ENCODE measurements at regions not wholly inside any gene's neighbourhood (a gene's known extent, or its start where the extent isn't known, plus 50 kb on each side); places are given as distances from the start of the nearest gene placed in this dataset.

DNA sequence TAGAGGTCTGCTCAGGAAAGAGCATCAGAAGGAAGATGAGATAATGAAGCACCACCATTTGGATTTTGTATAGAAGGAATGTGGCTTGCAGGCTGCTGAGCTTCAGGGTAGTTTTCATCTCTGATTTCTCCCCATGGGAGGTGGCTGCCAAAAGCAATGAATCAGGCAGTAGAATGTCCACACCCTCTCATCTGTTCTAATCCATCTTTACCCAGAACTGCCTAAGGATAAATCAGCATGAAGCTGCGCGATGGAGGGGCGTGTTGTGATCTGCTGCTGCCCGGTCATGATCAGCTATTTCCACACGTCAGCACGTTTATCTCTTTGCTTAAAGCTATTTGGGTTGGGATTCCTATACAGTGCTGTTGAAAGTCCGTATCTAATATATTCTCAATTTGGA, 295.4 kb downstream of the FOXA2 start:
- Histone ChIP-seq H3K36me3 (ENCODE audit: control insufficient read depth, insufficient read depth, low read length) (no peaks in the 10 kb centered on the region), H3K27me3 (ENCODE audit: control insufficient read depth, insufficient read depth, low read length) (no peaks in the 10 kb centered on the region), H3K4me3 (ENCODE audit: low read length) (no peak overlapping the region), H3K9me3 (replicated peaks; ENCODE audit: control insufficient read depth, low read depth, low read length) (no peaks in the 10 kb centered on the region), H3K4me1 (ENCODE audit: control insufficient read depth, insufficient read depth, low read length) (peaks cover 9% of the 10 kb centered on the region), H3K27ac (ENCODE audit: low read length) (no peak overlapping the region)
- 60% methylated on average over 2 of the region's 7 CpGs for WGBS (ENCODE audit: insufficient coverage)
- peak; percentile 52 for DNase-seq

GRCh38 chr20:22288156-22288555, 296.2 kb downstream of the FOXA2 start:
- no peaks in the 10 kb centered on the region for H3K9me3 ChIP-seq (replicated peaks; ENCODE audit: control insufficient read depth, low read depth, low read length)
- H3K4me1 ChIP-seq (ENCODE audit: control insufficient read depth, insufficient read depth, low read length), result peaks cover 9% of the 10 kb centered on the region
- H3K27me3 ChIP-seq (ENCODE audit: control insufficient read depth, insufficient read depth, low read length), result no peaks in the 10 kb centered on the region
- no peak for DNase-seq
- H3K36me3 ChIP-seq (ENCODE audit: control insufficient read depth, insufficient read depth, low read length), result no peaks in the 10 kb centered on the region
- no peak overlapping the region for H3K4me3 ChIP-seq (ENCODE audit: low read length)
- 76% methylated on average over 4 of the region's 5 CpGs for WGBS (ENCODE audit: insufficient coverage)
- H3K27ac ChIP-seq (ENCODE audit: low read length), result no peak overlapping the region

GRCh38 chr20:22285555-22285954, 298.8 kb downstream of the FOXA2 start:
- Histone ChIP-seq H3K36me3 (ENCODE audit: control insufficient read depth, insufficient read depth, low read length) (no peaks in the 10 kb centered on the region), H3K27me3 (ENCODE audit: control insufficient read depth, insufficient read depth, low read length) (no peaks in the 10 kb centered on the region), H3K4me1 (ENCODE audit: control insufficient read depth, insufficient read depth, low read length) (peaks cover 9% of the 10 kb centered on the region), H3K9me3 (replicated peaks; ENCODE audit: control insufficient read depth, low read depth, low read length) (no peaks in the 10 kb centered on the region), H3K4me3 (ENCODE audit: low read length) (no peak overlapping the region), H3K27ac (ENCODE audit: low read length) (no peak overlapping the region)
- 33% methylated on average over 1 of the region's 1 CpG for WGBS (ENCODE audit: insufficient coverage)
- no peak for DNase-seq

- no peak overlapping the region for H3K4me3 ChIP-seq (ENCODE audit: low read length)
Measured at GRCh38 chr20:22282696-22283095, 301.7 kb downstream of the FOXA2 start.

GRCh38 chr20:22274330-22274729, 310.0 kb downstream of the FOXA2 start:
- no peaks in the 10 kb centered on the region for H3K9me3 ChIP-seq (replicated peaks; ENCODE audit: control insufficient read depth, low read depth, low read length)
- no peaks in the 10 kb centered on the region for H3K4me1 ChIP-seq (ENCODE audit: control insufficient read depth, insufficient read depth, low read length)
- H3K27me3 ChIP-seq (ENCODE audit: control insufficient read depth, insufficient read depth, low read length), result no peaks in the 10 kb centered on the region
- no peak overlapping the region for H3K4me3 ChIP-seq (ENCODE audit: low read length)
- DNase-seq, result no peak
- no peaks in the 10 kb centered on the region for H3K36me3 ChIP-seq (ENCODE audit: control insufficient read depth, insufficient read depth, low read length)
- no peak overlapping the region for H3K27ac ChIP-seq (ENCODE audit: low read length)
- 40% methylated on average over 2 of the region's 4 CpGs for WGBS (ENCODE audit: insufficient coverage)

More at GRCh38 chr20:22282696-22283095, 301.7 kb downstream of the FOXA2 start:
- WGBS (ENCODE audit: insufficient coverage), result 65% methylated on average over 3 of the region's 3 CpGs
- no peak overlapping the region for H3K27ac ChIP-seq (ENCODE audit: low read length)
- H3K4me1 ChIP-seq (ENCODE audit: control insufficient read depth, insufficient read depth, low read length), result no peaks in the 10 kb centered on the region
- H3K36me3 ChIP-seq (ENCODE audit: control insufficient read depth, insufficient read depth, low read length), result no peaks in the 10 kb centered on the region
- DNase-seq, result no peak
- no peaks in the 10 kb centered on the region for H3K27me3 ChIP-seq (ENCODE audit: control insufficient read depth, insufficient read depth, low read length)
- H3K9me3 ChIP-seq (replicated peaks; ENCODE audit: control insufficient read depth, low read depth, low read length), result no peaks in the 10 kb centered on the region

- H3K4me1 ChIP-seq (ENCODE audit: control insufficient read depth, insufficient read depth, low read length), result no peaks in the 10 kb centered on the region
- WGBS (ENCODE audit: insufficient coverage), result no CpG with 5 or more reads among the region's 2 CpGs
- H3K9me3 ChIP-seq (replicated peaks; ENCODE audit: control insufficient read depth, low read depth, low read length), result no peaks in the 10 kb centered on the region
- no peak overlapping the region for H3K27ac ChIP-seq (ENCODE audit: low read length)
- no peaks in the 10 kb centered on the region for H3K36me3 ChIP-seq (ENCODE audit: control insufficient read depth, insufficient read depth, low read length)
- H3K4me3 ChIP-seq (ENCODE audit: low read length), result no peak overlapping the region
- no peak for DNase-seq
- H3K27me3 ChIP-seq (ENCODE audit: control insufficient read depth, insufficient read depth, low read length), result no peaks in the 10 kb centered on the region
Measured at GRCh38 chr20:22268675-22269074, 315.7 kb downstream of the FOXA2 start.

DNA sequence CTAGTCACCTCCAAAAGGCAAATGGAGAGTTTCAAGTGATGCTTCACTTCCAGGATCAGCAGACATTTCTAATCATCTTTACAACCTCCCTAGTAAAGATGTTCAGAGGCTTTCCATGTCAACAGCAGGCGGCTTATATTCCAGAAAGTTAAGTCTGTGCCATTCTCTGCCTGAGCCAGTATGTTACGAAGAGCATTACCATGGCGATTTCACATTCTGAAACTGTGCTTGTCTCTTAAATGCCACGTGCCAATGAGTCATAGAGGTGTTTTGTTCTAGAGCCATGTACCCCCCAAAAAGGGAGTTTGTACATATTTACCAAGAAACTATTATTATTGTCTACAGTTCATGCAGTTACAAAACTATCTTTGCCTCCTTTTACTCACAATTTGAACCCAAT, 319.5 kb downstream of the FOXA2 start:
- no peak for DNase-seq
- Histone ChIP-seq H3K9me3 (replicated peaks; ENCODE audit: control insufficient read depth, low read depth, low read length) (no peaks in the 10 kb centered on the region), H3K27ac (ENCODE audit: low read length) (no peak overlapping the region), H3K4me3 (ENCODE audit: low read length) (no peak overlapping the region), H3K36me3 (ENCODE audit: control insufficient read depth, insufficient read depth, low read length) (no peaks in the 10 kb centered on the region), H3K4me1 (ENCODE audit: control insufficient read depth, insufficient read depth, low read length) (no peaks in the 10 kb centered on the region), H3K27me3 (ENCODE audit: control insufficient read depth, insufficient read depth, low read length) (no peaks in the 10 kb centered on the region)
- no CpG with 5 or more reads among the region's 4 CpGs for WGBS (ENCODE audit: insufficient coverage)

DNA sequence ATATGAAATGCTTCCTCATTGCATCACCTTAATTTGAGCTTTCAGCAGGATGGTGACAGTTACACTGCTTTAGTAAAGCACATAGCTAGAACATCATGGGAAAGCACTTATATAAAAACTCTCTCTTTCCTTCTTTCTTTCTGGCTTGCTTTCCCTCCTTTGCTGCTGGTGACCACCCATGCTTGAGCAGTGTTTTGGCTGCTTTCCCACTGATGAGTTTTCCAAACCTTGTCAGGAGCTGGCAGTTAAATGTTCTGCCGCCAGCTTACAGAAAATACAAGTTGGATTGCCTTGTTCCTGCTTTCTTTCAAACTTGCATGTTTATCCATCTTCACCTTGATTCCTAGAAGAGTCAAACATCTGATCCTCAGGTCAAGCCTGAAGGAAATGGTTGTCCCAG, 323.9 kb downstream of the FOXA2 start:
- H3K4me3 ChIP-seq (ENCODE audit: low read length), result no peak overlapping the region
- DNase-seq, result peak; percentile 36
- H3K27me3 ChIP-seq (ENCODE audit: control insufficient read depth, insufficient read depth, low read length), result no peaks in the 10 kb centered on the region
- no peak overlapping the region for H3K27ac ChIP-seq (ENCODE audit: low read length)
- WGBS (ENCODE audit: insufficient coverage), result 38% methylated on average over 1 of the region's 1 CpG
- H3K36me3 ChIP-seq (ENCODE audit: control insufficient read depth, insufficient read depth, low read length), result no peaks in the 10 kb centered on the region
- no peaks in the 10 kb centered on the region for H3K9me3 ChIP-seq (replicated peaks; ENCODE audit: control insufficient read depth, low read depth, low read length)
- no peaks in the 10 kb centered on the region for H3K4me1 ChIP-seq (ENCODE audit: control insufficient read depth, insufficient read depth, low read length)

DNA sequence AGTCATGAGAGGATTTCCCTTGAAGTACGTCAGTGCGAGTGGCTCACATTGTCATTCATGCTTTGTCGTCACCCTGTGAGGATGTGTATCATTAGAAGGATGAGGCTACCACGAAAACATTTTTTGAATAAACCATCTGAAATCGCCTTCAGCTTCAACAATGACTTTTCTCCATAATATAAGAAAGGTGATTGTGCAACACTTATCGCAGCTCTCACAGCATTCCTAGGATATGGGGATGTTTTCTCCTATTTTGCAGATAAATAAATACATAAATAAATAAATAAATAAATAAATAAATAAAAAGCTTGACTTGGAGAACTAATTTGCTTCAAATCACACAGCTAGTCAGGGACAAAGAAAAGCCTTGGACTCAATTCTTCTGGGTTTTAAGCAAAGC, 326.5 kb downstream of the FOXA2 start:
- H3K4me1 ChIP-seq (ENCODE audit: control insufficient read depth, insufficient read depth, low read length), result no peaks in the 10 kb centered on the region
- H3K27ac ChIP-seq (ENCODE audit: low read length), result no peak overlapping the region
- no peak overlapping the region for H3K4me3 ChIP-seq (ENCODE audit: low read length)
- no peaks in the 10 kb centered on the region for H3K9me3 ChIP-seq (replicated peaks; ENCODE audit: control insufficient read depth, low read depth, low read length)
- H3K27me3 ChIP-seq (ENCODE audit: control insufficient read depth, insufficient read depth, low read length), result no peaks in the 10 kb centered on the region
- 69% methylated on average over 2 of the region's 6 CpGs for WGBS (ENCODE audit: insufficient coverage)
- DNase-seq, result no peak
- no peaks in the 10 kb centered on the region for H3K36me3 ChIP-seq (ENCODE audit: control insufficient read depth, insufficient read depth, low read length)

- H3K36me3 ChIP-seq (ENCODE audit: control insufficient read depth, insufficient read depth, low read length), result no peaks in the 10 kb centered on the region
- peak; percentile 46 for DNase-seq
- no peaks in the 10 kb centered on the region for H3K4me1 ChIP-seq (ENCODE audit: control insufficient read depth, insufficient read depth, low read length)
- no peak overlapping the region for H3K27ac ChIP-seq (ENCODE audit: low read length)
- no peaks in the 10 kb centered on the region for H3K27me3 ChIP-seq (ENCODE audit: control insufficient read depth, insufficient read depth, low read length)
- 0% methylated on average over 2 of the region's 5 CpGs for WGBS (ENCODE audit: insufficient coverage)
- no peaks in the 10 kb centered on the region for H3K9me3 ChIP-seq (replicated peaks; ENCODE audit: control insufficient read depth, low read depth, low read length)
- H3K4me3 ChIP-seq (ENCODE audit: low read length), result no peak overlapping the region
Measured at GRCh38 chr20:22248051-22248667, 336.2 kb downstream of the FOXA2 start.

DNA sequence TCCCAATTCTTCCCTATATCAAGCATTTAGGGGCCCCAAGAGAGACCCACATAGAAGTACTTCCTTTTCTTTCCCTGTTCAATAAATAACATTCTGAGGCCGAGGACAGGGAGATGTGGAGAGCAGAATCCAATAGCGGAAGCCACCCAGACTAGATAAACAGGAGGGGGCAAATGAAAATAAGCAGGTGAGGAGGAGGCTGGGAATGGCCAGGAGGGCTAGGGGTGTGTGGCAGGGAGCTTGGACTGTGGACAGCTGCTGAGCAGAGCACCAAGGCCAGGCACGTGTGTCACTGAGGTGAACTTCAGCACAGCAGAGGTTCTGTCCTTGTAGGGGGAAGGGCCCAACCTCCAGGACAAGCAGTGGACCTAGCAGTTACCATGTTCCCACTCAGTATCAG, 339.2 kb downstream of the FOXA2 start:
- Histone ChIP-seq H3K27me3 (ENCODE audit: control insufficient read depth, insufficient read depth, low read length) (no peaks in the 10 kb centered on the region), H3K27ac (ENCODE audit: low read length) (no peak overlapping the region), H3K9me3 (replicated peaks; ENCODE audit: control insufficient read depth, low read depth, low read length) (no peaks in the 10 kb centered on the region), H3K4me3 (ENCODE audit: low read length) (no peak overlapping the region), H3K36me3 (ENCODE audit: control insufficient read depth, insufficient read depth, low read length) (no peaks in the 10 kb centered on the region), H3K4me1 (ENCODE audit: control insufficient read depth, insufficient read depth, low read length) (peaks cover 2% of the 10 kb centered on the region)
- WGBS (ENCODE audit: insufficient coverage), result no CpG with 5 or more reads among the region's 3 CpGs
- no peak for DNase-seq

Measured in muscle of leg (tissue), 3 donors.